ENCODE measurements at regions not wholly inside any gene's neighbourhood (a gene's known extent, or its start where the extent isn't known, plus 50 kb on each side); places are given as distances from the start of the nearest gene placed in this dataset.

DNA sequence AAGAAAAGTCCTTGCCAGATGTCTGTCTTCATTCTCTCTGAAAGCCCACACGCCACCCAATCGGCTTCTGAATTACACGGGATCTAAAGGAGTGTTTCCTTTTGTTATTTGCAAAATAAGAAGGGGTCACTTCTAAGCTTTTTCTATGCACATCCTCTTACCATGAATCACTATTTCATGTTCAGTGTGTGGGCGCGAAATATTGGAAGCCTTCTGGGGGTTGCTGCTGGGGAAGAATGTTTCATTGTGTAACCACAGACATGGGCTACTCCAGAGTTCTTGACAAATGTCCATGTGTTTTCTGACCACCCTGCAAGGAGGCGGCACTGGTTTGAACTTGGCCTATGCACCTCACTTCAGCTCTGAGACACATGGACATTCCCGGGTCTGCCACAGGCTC lies 133.6 kb upstream of the APCDD1 start:
- Histone ChIP-seq H3K9me3 (ENCODE audit: low read length) (no peaks in the 10 kb centered on the region), H3K4me3 (ENCODE audit: low read length) (no peak overlapping the region), H3K27me3 (ENCODE audit: insufficient read depth, low read depth, low read length) (no peaks in the 10 kb centered on the region), H3K36me3 (ENCODE audit: insufficient read depth, low read length) (no peaks in the 10 kb centered on the region), H3K9ac (ENCODE audit: low read length) (no peak overlapping the region), H4K20me1 (ENCODE audit: insufficient read depth) (no peaks in the 10 kb centered on the region), H3K9me2 (ENCODE audit: insufficient read depth, low read length) (no peaks in the 10 kb centered on the region), H3K4me2 (ENCODE audit: low read length) (no peak overlapping the region), H3K79me2 (replicated peaks; ENCODE audit: insufficient read depth, low read length) (no peaks in the 10 kb centered on the region), H3K27ac (ENCODE audit: low read length) (no peak overlapping the region), H3F3A (ENCODE audit: insufficient read depth, low read length, poor library complexity, severe bottlenecking) (no peaks in the 10 kb centered on the region), H2AFZ (ENCODE audit: low read depth, low read length) (no peak overlapping the region)
- TF ChIP-seq EP300 (conservative IDR thresholded peaks at IDR 0.05; ENCODE audit: poor library complexity, severe bottlenecking) = no peak
- no peak for TF ChIP-seq POLR2AphosphoS5 (IDR thresholded peaks at IDR 0.05)
- no peak for TF ChIP-seq SMC3 (conservative IDR thresholded peaks at IDR 0.05; ENCODE audit: poor library complexity)
- TF ChIP-seq MXI1 (conservative IDR thresholded peaks at IDR 0.05; ENCODE audit: poor library complexity, severe bottlenecking) = no peak
- TF ChIP-seq, protein P1, sequence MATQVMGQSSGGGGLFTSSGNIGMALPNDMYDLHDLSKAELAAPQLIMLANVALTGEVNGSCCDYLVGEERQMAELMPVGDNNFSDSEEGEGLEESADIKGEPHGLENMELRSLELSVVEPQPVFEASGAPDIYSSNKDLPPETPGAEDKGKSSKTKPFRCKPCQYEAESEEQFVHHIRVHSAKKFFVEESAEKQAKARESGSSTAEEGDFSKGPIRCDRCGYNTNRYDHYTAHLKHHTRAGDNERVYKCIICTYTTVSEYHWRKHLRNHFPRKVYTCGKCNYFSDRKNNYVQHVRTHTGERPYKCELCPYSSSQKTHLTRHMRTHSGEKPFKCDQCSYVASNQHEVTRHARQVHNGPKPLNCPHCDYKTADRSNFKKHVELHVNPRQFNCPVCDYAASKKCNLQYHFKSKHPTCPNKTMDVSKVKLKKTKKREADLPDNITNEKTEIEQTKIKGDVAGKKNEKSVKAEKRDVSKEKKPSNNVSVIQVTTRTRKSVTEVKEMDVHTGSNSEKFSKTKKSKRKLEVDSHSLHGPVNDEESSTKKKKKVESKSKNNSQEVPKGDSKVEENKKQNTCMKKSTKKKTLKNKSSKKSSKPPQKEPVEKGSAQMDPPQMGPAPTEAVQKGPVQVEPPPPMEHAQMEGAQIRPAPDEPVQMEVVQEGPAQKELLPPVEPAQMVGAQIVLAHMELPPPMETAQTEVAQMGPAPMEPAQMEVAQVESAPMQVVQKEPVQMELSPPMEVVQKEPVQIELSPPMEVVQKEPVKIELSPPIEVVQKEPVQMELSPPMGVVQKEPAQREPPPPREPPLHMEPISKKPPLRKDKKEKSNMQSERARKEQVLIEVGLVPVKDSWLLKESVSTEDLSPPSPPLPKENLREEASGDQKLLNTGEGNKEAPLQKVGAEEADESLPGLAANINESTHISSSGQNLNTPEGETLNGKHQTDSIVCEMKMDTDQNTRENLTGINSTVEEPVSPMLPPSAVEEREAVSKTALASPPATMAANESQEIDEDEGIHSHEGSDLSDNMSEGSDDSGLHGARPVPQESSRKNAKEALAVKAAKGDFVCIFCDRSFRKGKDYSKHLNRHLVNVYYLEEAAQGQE (IDR thresholded peaks at IDR 0.05; ENCODE audit: borderline replicate concordance) = no peak
- no peak for TF ChIP-seq RAD21 (conservative IDR thresholded peaks at IDR 0.05)
- no peak for TF ChIP-seq EZH2 (IDR thresholded peaks at IDR 0.05; ENCODE audit: borderline replicate concordance, insufficient read depth, low read length, poor library complexity, severe bottlenecking)
- no peak for TF ChIP-seq TAF1 (IDR thresholded peaks at IDR 0.05; ENCODE audit: low read depth)
- TF ChIP-seq, protein P2, sequence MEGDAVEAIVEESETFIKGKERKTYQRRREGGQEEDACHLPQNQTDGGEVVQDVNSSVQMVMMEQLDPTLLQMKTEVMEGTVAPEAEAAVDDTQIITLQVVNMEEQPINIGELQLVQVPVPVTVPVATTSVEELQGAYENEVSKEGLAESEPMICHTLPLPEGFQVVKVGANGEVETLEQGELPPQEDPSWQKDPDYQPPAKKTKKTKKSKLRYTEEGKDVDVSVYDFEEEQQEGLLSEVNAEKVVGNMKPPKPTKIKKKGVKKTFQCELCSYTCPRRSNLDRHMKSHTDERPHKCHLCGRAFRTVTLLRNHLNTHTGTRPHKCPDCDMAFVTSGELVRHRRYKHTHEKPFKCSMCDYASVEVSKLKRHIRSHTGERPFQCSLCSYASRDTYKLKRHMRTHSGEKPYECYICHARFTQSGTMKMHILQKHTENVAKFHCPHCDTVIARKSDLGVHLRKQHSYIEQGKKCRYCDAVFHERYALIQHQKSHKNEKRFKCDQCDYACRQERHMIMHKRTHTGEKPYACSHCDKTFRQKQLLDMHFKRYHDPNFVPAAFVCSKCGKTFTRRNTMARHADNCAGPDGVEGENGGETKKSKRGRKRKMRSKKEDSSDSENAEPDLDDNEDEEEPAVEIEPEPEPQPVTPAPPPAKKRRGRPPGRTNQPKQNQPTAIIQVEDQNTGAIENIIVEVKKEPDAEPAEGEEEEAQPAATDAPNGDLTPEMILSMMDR (IDR thresholded peaks at IDR 0.05; ENCODE audit: poor library complexity, severe bottlenecking) = no peak

DNA sequence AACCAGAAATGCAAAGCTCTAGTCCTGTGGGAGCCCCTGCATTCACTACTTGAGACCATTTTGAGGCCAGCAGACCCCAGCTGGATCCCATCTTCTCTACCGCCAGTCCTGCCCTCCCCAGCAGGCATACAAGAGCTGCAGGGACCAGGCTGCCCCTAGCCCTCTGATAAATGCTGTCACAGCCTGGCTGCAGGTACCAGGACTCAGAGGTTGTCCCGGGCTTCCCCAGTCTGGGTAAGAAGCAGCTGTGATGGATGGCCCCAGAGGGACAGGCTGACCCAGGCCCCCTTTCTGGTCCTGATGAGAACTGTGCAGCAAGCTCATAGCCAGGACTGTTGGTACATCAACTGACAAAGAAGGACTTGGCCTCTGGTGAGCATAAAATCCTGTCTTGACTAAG lies 132.9 kb upstream of the APCDD1 start:
- Histone ChIP-seq H2AFZ (ENCODE audit: low read depth, low read length) (no peak overlapping the region), H4K20me1 (ENCODE audit: insufficient read depth) (no peaks in the 10 kb centered on the region), H3F3A (ENCODE audit: insufficient read depth, low read length, poor library complexity, severe bottlenecking) (no peaks in the 10 kb centered on the region), H3K9me3 (ENCODE audit: low read length) (no peaks in the 10 kb centered on the region), H3K9ac (ENCODE audit: low read length) (no peak overlapping the region), H3K27me3 (ENCODE audit: insufficient read depth, low read depth, low read length) (no peaks in the 10 kb centered on the region), H3K4me2 (ENCODE audit: low read length) (no peak overlapping the region), H3K36me3 (ENCODE audit: insufficient read depth, low read length) (no peaks in the 10 kb centered on the region), H3K9me2 (ENCODE audit: insufficient read depth, low read length) (no peaks in the 10 kb centered on the region), H3K79me2 (replicated peaks; ENCODE audit: insufficient read depth, low read length) (no peaks in the 10 kb centered on the region), H3K27ac (ENCODE audit: low read length) (no peak overlapping the region), H3K4me3 (ENCODE audit: low read length) (no peak overlapping the region)
- TF ChIP-seq, protein P1 (IDR thresholded peaks at IDR 0.05; ENCODE audit: borderline replicate concordance) = no peak
- no peak for TF ChIP-seq SMC3 (conservative IDR thresholded peaks at IDR 0.05; ENCODE audit: poor library complexity)
- no peak for TF ChIP-seq RAD21 (conservative IDR thresholded peaks at IDR 0.05)
- TF ChIP-seq EZH2 (IDR thresholded peaks at IDR 0.05; ENCODE audit: borderline replicate concordance, insufficient read depth, low read length, poor library complexity, severe bottlenecking) = no peak
- TF ChIP-seq, protein P2 (IDR thresholded peaks at IDR 0.05; ENCODE audit: poor library complexity, severe bottlenecking) = no peak
- TF ChIP-seq MXI1 (conservative IDR thresholded peaks at IDR 0.05; ENCODE audit: poor library complexity, severe bottlenecking) = no peak
- TF ChIP-seq TAF1 (IDR thresholded peaks at IDR 0.05; ENCODE audit: low read depth) = no peak
